Nucleus accumbens (tissue), 56 donors: ENCODE measurements at regions not wholly inside any gene's neighbourhood (a gene's known extent, or its start where the extent isn't known, plus 50 kb on each side); places are given as distances from the start of the nearest gene placed in this dataset.

Experiments
- DNase-seq, 56 donors: peaks; one replicate each; lab custom pipeline; 2025; lab: John Stamatoyannopoulos, UW

GRCh38 chr11:110989428-110990133 is 255.9 kb upstream of the POU2AF2 start:
- DNase-seq, result no peak

- no peak for DNase-seq
Measured at GRCh38 chr11:110988671-110989070, 256.9 kb upstream of the POU2AF2 start.

GRCh38 chr11:110986016-110986415 is 259.5 kb upstream of the POU2AF2 start:
- DNase-seq, result peak in 1 of 56 donors; percentile 3

GRCh38 chr11:110985547-110985946 is 260.0 kb upstream of the POU2AF2 start:
- DNase-seq, result no peak

- no peak for DNase-seq
Measured at GRCh38 chr11:110984693-110985092, 260.8 kb upstream of the POU2AF2 start.

GRCh38 chr11:110984147-110984546 is 261.4 kb upstream of the POU2AF2 start:
- DNase-seq, result no peak

- no peak for DNase-seq
Measured at GRCh38 chr11:110982214-110982613, 263.3 kb upstream of the POU2AF2 start.

- no peak for DNase-seq
Measured at GRCh38 chr11:110979696-110980095, 265.8 kb upstream of the POU2AF2 start.

- DNase-seq, result no peak
Measured at GRCh38 chr11:110977661-110978060, 265.4 kb upstream of the ARHGAP20 start.

- no peak for DNase-seq
Measured at GRCh38 chr11:110974731-110975130, 262.5 kb upstream of the ARHGAP20 start.

GRCh38 chr11:110973401-110973980 is 261.3 kb upstream of the ARHGAP20 start:
- DNase-seq, result no peak

GRCh38 chr11:110972640-110973039 is 260.4 kb upstream of the ARHGAP20 start:
- DNase-seq, result no peak

GRCh38 chr11:110972106-110972505 is 259.9 kb upstream of the ARHGAP20 start:
- DNase-seq, result no peak

- DNase-seq, result no peak
Measured at GRCh38 chr11:110971140-110971539, 258.9 kb upstream of the ARHGAP20 start.

- DNase-seq, result no peak
Measured at GRCh38 chr11:110968348-110969062, 256.3 kb upstream of the ARHGAP20 start.

- no peak for DNase-seq
Measured at GRCh38 chr11:110966131-110966530, 253.9 kb upstream of the ARHGAP20 start.

GRCh38 chr11:110962921-110963320 is 250.7 kb upstream of the ARHGAP20 start:
- DNase-seq, result no peak

GRCh38 chr11:110960167-110960566 is 247.9 kb upstream of the ARHGAP20 start:
- DNase-seq, result no peak

- DNase-seq, result no peak
Measured at GRCh38 chr11:110958216-110958615, 246.0 kb upstream of the ARHGAP20 start.

GRCh38 chr11:110955776-110956175 is 243.5 kb upstream of the ARHGAP20 start:
- no peak for DNase-seq

GRCh38 chr11:110951950-110952503 is 239.8 kb upstream of the ARHGAP20 start:
- DNase-seq, result no peak
